Activated CD8-positive, alpha-beta T cell treated with anti-CD3 and anti-CD28 coated beads, Interleukin-2, amount 10 ng/mL, durations not matched to agents 7 days and 5 days (primary cell): ENCODE measurements at regions not wholly inside any gene's neighbourhood (a gene's known extent, or its start where the extent isn't known, plus 50 kb on each side); places are given as distances from the start of the nearest gene placed in this dataset.

Experiments used
- ATAC-seq: fragments of 150-1000 bp; cut with Tn5 transposase; one replicate; pipeline ENCODE4 v1.10.0; 2021; ENCODE audit warnings: moderate library complexity
- CTCF ChIA-PET: fragments of 350-600 bp; sonication (Branson Sonifier 250); formaldehyde crosslinking; loops from one replicate; lab custom pipeline; 2021; ENCODE audit warnings: antibody characterized with exemption; lab: Charles Lee
- POLR2A ChIA-PET: fragments of 350-600 bp; sonication (Branson Sonifier 250); formaldehyde crosslinking; loops from one replicate; lab custom pipeline; 2021; ENCODE audit warnings: antibody characterized with exemption; lab: Charles Lee
- DNase-seq: peaks from one replicate; pipeline ENCODE4 v3.0.0-alpha.2; 2020
- H3K27ac Mint-ChIP-seq: one replicate; pipeline ENCODE4 v1.8.0; 2021; ENCODE audit warnings: mild to moderate bottlenecking, mixed read lengths
- H3K27me3 Mint-ChIP-seq: one replicate; pipeline ENCODE4 v1.8.0; 2021; ENCODE audit warnings: low read depth, mixed read lengths
- H3K36me3 Mint-ChIP-seq: one replicate; pipeline ENCODE4 v1.8.0; 2021; ENCODE audit warnings: low read depth, mixed read lengths
- H3K4me1 Mint-ChIP-seq: one replicate; pipeline ENCODE4 v1.8.0; 2021; ENCODE audit warnings: low read depth, mixed read lengths
- H3K4me3 Mint-ChIP-seq: one replicate; pipeline ENCODE4 v1.8.0; 2021; ENCODE audit warnings: mild to moderate bottlenecking, mixed read lengths
- H3K9me3 Mint-ChIP-seq: one replicate; pipeline ENCODE4 v1.8.0; 2022; ENCODE audit warnings: mixed read lengths; ENCODE audit not compliant: insufficient read depth

DNA sequence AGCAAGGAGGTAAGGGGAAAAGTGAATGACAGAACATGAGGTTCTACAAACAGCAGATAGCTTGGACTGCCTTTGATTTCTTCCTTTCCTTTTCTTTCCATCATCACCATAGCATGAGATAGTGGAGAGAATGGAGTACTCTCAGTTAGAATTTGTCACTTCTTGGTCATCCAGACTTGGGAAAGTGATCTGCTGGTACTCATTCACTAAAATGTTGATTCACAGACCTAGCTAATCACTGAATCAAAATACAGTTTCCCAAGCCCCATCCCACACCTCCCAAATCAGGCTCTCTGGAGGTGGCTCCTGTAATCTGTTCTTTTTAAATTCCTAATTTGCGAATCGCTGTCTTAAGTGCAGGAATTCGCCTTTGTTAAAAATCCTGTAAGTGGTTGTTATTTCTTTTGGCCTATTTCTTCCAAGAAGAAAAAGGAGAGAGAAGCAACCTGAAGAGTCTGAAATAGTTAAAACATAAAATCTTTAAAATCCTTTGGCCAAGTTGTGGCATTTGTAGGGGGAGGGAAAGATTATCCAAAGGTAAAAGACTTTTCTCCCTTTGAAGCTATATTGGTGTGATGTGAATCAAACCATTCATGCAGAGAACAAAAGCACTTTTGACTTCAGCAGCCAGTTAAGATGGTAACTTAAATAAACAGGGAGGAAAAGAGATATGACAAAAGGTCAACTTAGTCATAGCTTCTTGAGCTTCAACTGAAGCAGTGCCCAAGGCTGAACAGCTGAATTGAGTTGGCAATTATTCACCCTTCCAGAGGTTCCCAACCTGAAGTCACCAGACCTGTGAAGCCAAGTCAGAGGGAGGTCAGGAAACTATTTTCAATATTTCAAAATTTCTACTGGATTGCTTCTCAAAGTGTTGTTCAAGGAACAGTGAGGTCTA is 255.1 kb upstream of the KRR1 start:
- ATAC-seq, result no peak
- H3K27ac Mint-ChIP-seq, result no peak overlapping the region
- H3K9me3 Mint-ChIP-seq, result no peaks in the 10 kb centered on the region
- H3K27me3 Mint-ChIP-seq, result peaks cover 21% of the 10 kb centered on the region
- H3K4me3 Mint-ChIP-seq, result no peak overlapping the region
- POLR2A ChIA-PET, result no interaction called here
- CTCF ChIA-PET, result interaction anchor here (0.8 to 1.2 kb wide), 3 partner anchors 16 to 341 kb away, joined by 3 to 4 read pairs (median 3); partner anchors contain the start of gene PHLDA1
- no peaks in the 10 kb centered on the region for H3K4me1 Mint-ChIP-seq
- no peak for DNase-seq
- H3K36me3 Mint-ChIP-seq, result no peaks in the 10 kb centered on the region

DNA sequence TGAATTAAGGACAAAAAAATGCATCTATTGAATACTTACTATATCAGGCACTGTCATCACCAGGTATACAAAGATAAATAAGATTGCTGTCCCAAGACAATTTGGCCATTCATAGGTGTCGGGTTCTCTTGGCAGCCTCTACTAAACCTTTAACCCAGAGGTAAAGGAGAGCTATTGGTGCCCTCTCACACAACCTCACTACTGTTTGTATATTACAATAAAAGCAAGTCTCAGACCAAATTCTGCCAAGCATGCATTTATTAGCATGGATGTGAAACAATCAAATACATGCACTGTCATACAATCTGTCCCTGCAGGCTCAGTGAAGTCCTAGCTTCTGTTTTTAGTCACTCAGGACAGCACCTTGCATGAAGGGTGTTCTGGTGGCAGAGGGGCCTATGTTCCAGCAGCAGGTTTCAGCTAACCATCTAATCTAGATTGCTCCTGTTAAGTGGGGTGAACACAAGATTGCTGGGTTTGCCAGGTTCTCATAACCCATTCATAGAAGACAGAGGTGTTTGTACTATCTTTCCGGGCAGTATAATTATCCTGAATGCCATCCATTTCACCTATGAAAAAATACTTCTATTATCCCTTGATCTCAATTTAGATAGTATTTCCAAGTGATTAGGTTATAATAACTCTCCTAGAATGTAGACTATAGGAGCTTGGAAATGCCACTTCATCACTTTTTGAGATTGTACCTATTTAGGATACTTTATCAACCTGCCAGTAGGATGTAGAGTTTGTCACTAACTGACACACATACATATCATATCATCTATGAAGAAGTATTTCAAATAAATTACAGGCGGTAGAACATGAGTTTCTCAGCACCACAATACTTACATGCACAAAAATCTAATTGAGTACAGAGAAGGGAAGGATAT is 254.0 kb upstream of the KRR1 start:
- H3K4me3 Mint-ChIP-seq, result no peak overlapping the region
- no peaks in the 10 kb centered on the region for H3K4me1 Mint-ChIP-seq
- DNase-seq, result no peak
- H3K9me3 Mint-ChIP-seq, result no peaks in the 10 kb centered on the region
- peaks cover 21% of the 10 kb centered on the region for H3K27me3 Mint-ChIP-seq
- ChIA-PET CTCF (interaction anchor here (0.8 to 1.2 kb wide), 4 partner anchors 15 to 342 kb away, joined by 3 to 4 read pairs (median 3); partner anchors contain the start of gene PHLDA1), POLR2A (no interaction called here)
- no peak for ATAC-seq
- H3K36me3 Mint-ChIP-seq, result no peaks in the 10 kb centered on the region
- H3K27ac Mint-ChIP-seq, result no peak overlapping the region

- no peaks in the 10 kb centered on the region for H3K9me3 Mint-ChIP-seq
- H3K27ac Mint-ChIP-seq, result no peak overlapping the region
- DNase-seq (no peak), ATAC-seq (no peak)
- no peaks in the 10 kb centered on the region for H3K4me1 Mint-ChIP-seq
- peaks cover 21% of the 10 kb centered on the region for H3K27me3 Mint-ChIP-seq
- no peak overlapping the region for H3K4me3 Mint-ChIP-seq
- ChIA-PET POLR2A (no interaction called here), CTCF (interaction anchor here (1.2 kb wide), 1 partner anchor 237 kb away, joined by 3 read pairs; no protein-coding TSS in a partner anchor)
- H3K36me3 Mint-ChIP-seq, result no peaks in the 10 kb centered on the region
These were observed 252.9 kb upstream of the KRR1 start for GRCh38 chr12:75764091-75764841.

GRCh38 chr12:75760573-75761294 is 249.3 kb upstream of the KRR1 start:
- no peak overlapping the region for H3K27ac Mint-ChIP-seq
- H3K4me3 Mint-ChIP-seq, result no peak overlapping the region
- CTCF ChIA-PET, result interaction anchor here (1.2 kb wide), 1 partner anchor 270 kb away, joined by 4 read pairs; the partner anchor contains the start of gene PHLDA1
- DNase-seq (no peak), ATAC-seq (no peak)
- no peaks in the 10 kb centered on the region for H3K4me1 Mint-ChIP-seq
- POLR2A ChIA-PET, result no interaction called here
- H3K9me3 Mint-ChIP-seq, result no peaks in the 10 kb centered on the region
- peaks cover 11% of the 10 kb centered on the region for H3K27me3 Mint-ChIP-seq
- no peaks in the 10 kb centered on the region for H3K36me3 Mint-ChIP-seq

DNA sequence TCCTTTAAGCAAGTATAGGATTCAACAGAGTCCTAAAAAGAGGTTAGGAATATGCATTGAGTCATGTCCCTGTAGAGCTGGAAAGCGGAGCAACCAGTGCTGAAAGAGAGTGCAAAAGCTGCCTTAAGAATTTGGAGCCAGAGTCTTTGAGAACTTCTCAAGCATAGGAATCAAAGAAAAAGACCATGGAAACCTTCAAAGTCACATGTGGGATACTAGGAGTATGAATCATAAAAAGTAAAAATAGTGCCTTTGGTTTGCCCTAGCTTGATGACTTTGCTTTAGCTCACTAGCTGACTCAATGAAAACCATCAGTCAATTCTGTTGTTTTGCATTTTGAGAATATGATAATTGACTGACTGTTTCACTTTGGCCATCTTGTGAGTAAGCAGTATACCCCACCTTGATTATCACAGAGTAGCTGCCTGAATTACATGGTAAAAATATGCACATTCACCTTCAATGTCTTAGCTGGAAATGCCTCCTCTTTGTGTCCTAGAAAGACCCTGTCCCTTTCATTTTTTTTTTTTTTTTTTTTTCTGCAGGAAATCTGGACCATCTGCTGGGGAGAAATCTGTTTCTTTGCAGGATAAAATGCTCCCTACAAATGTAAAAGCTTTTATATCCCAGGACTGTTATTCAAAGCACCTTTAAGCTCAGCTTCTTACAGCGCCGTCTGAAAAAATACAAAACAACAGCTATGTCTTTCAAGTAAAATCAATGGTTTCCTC is 248.6 kb upstream of the KRR1 start:
- DNase-seq, result no peak
- CTCF ChIA-PET, result interaction anchor here (1.2 kb wide), 1 partner anchor 271 kb away, joined by 4 read pairs; the partner anchor contains the start of gene PHLDA1
- no peak for ATAC-seq
- POLR2A ChIA-PET, result no interaction called here
- Mint-ChIP-seq H3K27ac (no peak overlapping the region), H3K4me3 (no peak overlapping the region), H3K27me3 (peaks cover 11% of the 10 kb centered on the region), H3K4me1 (peaks cover 4% of the 10 kb centered on the region), H3K36me3 (no peaks in the 10 kb centered on the region), H3K9me3 (no peaks in the 10 kb centered on the region)

GRCh38 chr12:75759196-75759595 is 247.8 kb upstream of the KRR1 start:
- Mint-ChIP-seq H3K36me3 (no peaks in the 10 kb centered on the region), H3K9me3 (no peaks in the 10 kb centered on the region), H3K27ac (no peak overlapping the region), H3K27me3 (peaks cover 8% of the 10 kb centered on the region), H3K4me1 (peaks cover 12% of the 10 kb centered on the region), H3K4me3 (no peak overlapping the region)
- ChIA-PET CTCF (no interaction called here), POLR2A (no interaction called here)
- ATAC-seq (no peak), DNase-seq (no peak)

DNA sequence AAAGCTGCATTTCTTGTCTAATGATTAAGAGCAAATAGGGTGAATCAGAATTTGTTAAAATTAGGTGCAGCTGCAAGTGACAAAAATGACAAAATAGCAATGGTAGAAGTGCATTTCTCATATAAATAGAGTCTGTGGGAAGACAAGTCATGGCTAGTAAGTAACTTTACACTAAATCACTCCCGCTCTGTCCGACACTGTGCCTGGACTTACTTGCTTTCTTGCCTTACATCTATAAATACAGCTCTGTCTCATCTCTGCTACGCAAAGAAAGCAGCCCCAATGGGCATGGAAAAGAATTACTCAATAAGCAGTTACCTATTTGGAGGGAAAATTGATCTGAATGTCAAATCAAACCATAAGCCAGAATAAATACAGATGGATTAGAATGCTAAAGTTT is 245.4 kb upstream of the KRR1 start:
- Mint-ChIP-seq H3K36me3 (no peaks in the 10 kb centered on the region), H3K4me1 (peaks cover 14% of the 10 kb centered on the region), H3K9me3 (no peaks in the 10 kb centered on the region), H3K27ac (no peak overlapping the region), H3K27me3 (peaks cover 8% of the 10 kb centered on the region), H3K4me3 (no peak overlapping the region)
- ChIA-PET POLR2A (no interaction called here), CTCF (no interaction called here)
- no peak for DNase-seq
- no peak for ATAC-seq

- H3K27me3 Mint-ChIP-seq, result peaks cover 8% of the 10 kb centered on the region
- ChIA-PET CTCF (no interaction called here), POLR2A (no interaction called here)
- H3K9me3 Mint-ChIP-seq, result no peaks in the 10 kb centered on the region
- peaks cover 14% of the 10 kb centered on the region for H3K4me1 Mint-ChIP-seq
- no peaks in the 10 kb centered on the region for H3K36me3 Mint-ChIP-seq
- H3K27ac Mint-ChIP-seq, result no peak overlapping the region
- ATAC-seq (no peak), DNase-seq (no peak)
- no peak overlapping the region for H3K4me3 Mint-ChIP-seq
These were observed 244.7 kb upstream of the KRR1 start for GRCh38 chr12:75756111-75756510.

DNA sequence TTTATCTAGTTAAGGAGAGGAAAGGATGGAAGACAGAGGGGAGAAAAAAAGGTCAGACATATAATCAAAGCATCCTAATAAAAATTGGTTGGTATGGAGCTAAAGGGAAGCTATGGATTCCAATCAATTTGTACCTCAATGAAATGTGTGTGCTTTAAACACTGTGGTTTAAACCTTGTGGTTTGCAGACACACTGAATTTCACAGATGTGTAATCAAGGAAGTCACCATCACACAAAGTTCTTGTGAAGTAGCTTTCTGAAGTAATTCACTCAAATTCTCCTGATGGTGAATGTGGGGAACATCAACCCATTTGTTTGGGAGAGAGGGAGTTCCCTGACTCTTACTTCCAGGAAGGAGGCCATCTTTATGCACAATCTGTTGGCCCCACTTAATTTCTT is 243.3 kb upstream of the KRR1 start:
- ATAC-seq, result peak; percentile 42
- Mint-ChIP-seq H3K4me3 (no peak overlapping the region), H3K36me3 (no peaks in the 10 kb centered on the region), H3K9me3 (no peaks in the 10 kb centered on the region), H3K4me1 (peaks cover 14% of the 10 kb centered on the region), H3K27me3 (peaks cover 8% of the 10 kb centered on the region), H3K27ac (no peak overlapping the region)
- ChIA-PET POLR2A (interaction anchor here (0.6 kb wide), 1 partner anchor 444 kb away, joined by 3 read pairs; no protein-coding TSS in a partner anchor), CTCF (interaction anchor here (1.0 to 1.3 kb wide), 3 partner anchors 9 to 277 kb away, joined by 3 to 4 read pairs (median 3); partner anchors contain the start of gene PHLDA1)
- DNase-seq, result no peak

DNA sequence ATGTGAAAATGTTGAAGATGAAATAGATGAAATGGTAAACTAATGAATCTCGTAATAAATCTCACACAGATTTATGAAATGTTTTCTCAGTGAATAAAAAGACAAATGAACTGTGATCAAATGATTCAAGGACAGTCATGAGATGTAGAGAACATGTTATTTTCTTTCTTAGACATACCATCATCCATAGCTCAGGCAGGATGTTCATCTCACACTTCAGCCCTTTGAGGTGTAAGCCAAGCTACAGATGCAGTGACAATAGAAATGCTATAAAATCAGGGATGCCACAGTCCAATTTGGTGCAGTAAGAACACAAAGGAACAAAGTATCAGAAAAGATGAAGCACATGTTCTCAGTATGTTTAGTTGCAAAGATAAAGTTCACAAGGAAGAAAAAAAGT is 242.7 kb upstream of the KRR1 start:
- Mint-ChIP-seq H3K9me3 (no peaks in the 10 kb centered on the region), H3K27me3 (peaks cover 8% of the 10 kb centered on the region), H3K4me3 (no peak overlapping the region), H3K36me3 (no peaks in the 10 kb centered on the region), H3K27ac (no peak overlapping the region), H3K4me1 (peaks cover 14% of the 10 kb centered on the region)
- ChIA-PET CTCF (interaction anchor here (1.0 to 1.3 kb wide), 3 partner anchors 9 to 277 kb away, joined by 3 to 4 read pairs (median 3); partner anchors contain the start of gene PHLDA1), POLR2A (no interaction called here)
- no peak for ATAC-seq
- no peak for DNase-seq
